ENCODE measurements at regions not wholly inside any gene's neighbourhood (a gene's known extent, or its start where the extent isn't known, plus 50 kb on each side); places are given as distances from the start of the nearest gene placed in this dataset.
"Not testable (repeated sequence)": the region's sequence is repeated elsewhere in the genome, so short reads cannot be mapped to it uniquely, and the experiment has no call there.

GRCh38 chrX:120729506-120730255, 99.8 kb upstream of the C1GALT1C1 start:
- H3K9me3 ChIP-seq; CTCF ChIA-PET; ATAC-seq (replicated peaks in 1 of 4); H3K36me3 Mint-ChIP-seq; H3K27ac ChIP-seq (ENCODE audit: low read length); H3K27ac Mint-ChIP-seq; H3K27me3 ChIP-seq (replicated peaks in 1 of 2; ENCODE audit: control insufficient read depth in 2 of 2, extremely low read depth in 1 of 2, insufficient read depth in 2 of 2, low read length in 1 of 2); H3K9me3 Mint-ChIP-seq; DNase-seq; H3K4me1 Mint-ChIP-seq; POLR2A ChIA-PET; H3K36me3 ChIP-seq (ENCODE audit: control insufficient read depth in 2 of 2, extremely low read depth in 1 of 2, insufficient read depth in 1 of 2, low read length in 1 of 2); H3K4me3 ChIP-seq (ENCODE audit: control insufficient read depth in 1 of 2, extremely low read depth in 1 of 2, low read length in 1 of 2); H3K4me1 ChIP-seq (ENCODE audit: control insufficient read depth in 1 of 2, extremely low read depth in 1 of 2, insufficient read depth in 2 of 2, low read length in 2 of 2); H3K4me3 Mint-ChIP-seq; H3K27me3 Mint-ChIP-seq: not testable (repeated sequence)
- WGBS (ENCODE audit: insufficient coverage) = no CpG with 5 or more reads among the region's 7 CpGs

GRCh38 chrX:120727911-120728310, 98.1 kb upstream of the C1GALT1C1 start:
- no peaks in the 10 kb centered on the region for H3K4me1 ChIP-seq (ENCODE audit: control insufficient read depth in 1 of 2, extremely low read depth in 1 of 2, insufficient read depth in 2 of 2, low read length in 2 of 2)
- Mint-ChIP-seq H3K36me3 (no peaks in the 10 kb centered on the region), H3K9me3 (peaks cover 0 to 4% (median 0%) of the 10 kb centered on the region in 3 donors), H3K4me1 (peaks cover 0 to 5% (median 0%) of the 10 kb centered on the region in 3 donors), H3K27ac (no peak overlapping the region), H3K27me3 (peaks cover 0 to 5% of the 10 kb centered on the region in 2 donors), H3K4me3 (no peak overlapping the region)
- ChIA-PET POLR2A (no interaction called here), CTCF (no interaction called here)
- ATAC-seq (replicated peaks in 1 of 4) (no peak), DNase-seq (no peak)
- H3K36me3 ChIP-seq (ENCODE audit: control insufficient read depth in 2 of 2, extremely low read depth in 1 of 2, insufficient read depth in 1 of 2, low read length in 1 of 2) = no peaks in the 10 kb centered on the region
- H3K9me3 ChIP-seq = no peaks in the 10 kb centered on the region
- H3K27me3 ChIP-seq (replicated peaks in 1 of 2; ENCODE audit: control insufficient read depth in 2 of 2, extremely low read depth in 1 of 2, insufficient read depth in 2 of 2, low read length in 1 of 2) = no peaks in the 10 kb centered on the region
- no peak overlapping the region for H3K4me3 ChIP-seq (ENCODE audit: control insufficient read depth in 1 of 2, extremely low read depth in 1 of 2, low read length in 1 of 2)
- H3K27ac ChIP-seq (ENCODE audit: low read length) = no peak overlapping the region

GRCh38 chrX:120727452-120727851, 97.6 kb upstream of the C1GALT1C1 start:
- ChIA-PET CTCF (no interaction called here), POLR2A (no interaction called here)
- ATAC-seq (replicated peaks in 1 of 4) = no peak
- Histone ChIP-seq H3K27ac (ENCODE audit: low read length) (no peak overlapping the region), H3K4me3 (ENCODE audit: control insufficient read depth in 1 of 2, extremely low read depth in 1 of 2, low read length in 1 of 2) (no peak overlapping the region), H3K36me3 (ENCODE audit: control insufficient read depth in 2 of 2, extremely low read depth in 1 of 2, insufficient read depth in 1 of 2, low read length in 1 of 2) (no peaks in the 10 kb centered on the region), H3K27me3 (replicated peaks in 1 of 2; ENCODE audit: control insufficient read depth in 2 of 2, extremely low read depth in 1 of 2, insufficient read depth in 2 of 2, low read length in 1 of 2) (no peaks in the 10 kb centered on the region), H3K4me1 (ENCODE audit: control insufficient read depth in 1 of 2, extremely low read depth in 1 of 2, insufficient read depth in 2 of 2, low read length in 2 of 2) (no peaks in the 10 kb centered on the region), H3K9me3 (no peaks in the 10 kb centered on the region)
- peaks cover 0 to 5% (median 0%) of the 10 kb centered on the region in 3 donors for H3K4me1 Mint-ChIP-seq
- no CpG with 5 or more reads among the region's 2 CpGs for WGBS (ENCODE audit: insufficient coverage)
- no peak overlapping the region for H3K27ac Mint-ChIP-seq
- no peak for DNase-seq
- peaks cover 0 to 5% of the 10 kb centered on the region in 2 donors for H3K27me3 Mint-ChIP-seq
- H3K36me3 Mint-ChIP-seq = no peaks in the 10 kb centered on the region
- H3K9me3 Mint-ChIP-seq = peaks cover 0 to 2% (median 0%) of the 10 kb centered on the region in 3 donors
- H3K4me3 Mint-ChIP-seq = no peak overlapping the region

GRCh38 chrX:120726294-120726693, 96.4 kb upstream of the C1GALT1C1 start:
- Histone ChIP-seq H3K9me3 (no peaks in the 10 kb centered on the region), H3K27ac (ENCODE audit: low read length) (no peak overlapping the region), H3K36me3 (ENCODE audit: control insufficient read depth in 2 of 2, extremely low read depth in 1 of 2, insufficient read depth in 1 of 2, low read length in 1 of 2) (no peaks in the 10 kb centered on the region), H3K27me3 (replicated peaks in 1 of 2; ENCODE audit: control insufficient read depth in 2 of 2, extremely low read depth in 1 of 2, insufficient read depth in 2 of 2, low read length in 1 of 2) (no peaks in the 10 kb centered on the region), H3K4me1 (ENCODE audit: control insufficient read depth in 1 of 2, extremely low read depth in 1 of 2, insufficient read depth in 2 of 2, low read length in 2 of 2) (no peaks in the 10 kb centered on the region), H3K4me3 (ENCODE audit: control insufficient read depth in 1 of 2, extremely low read depth in 1 of 2, low read length in 1 of 2) (no peak overlapping the region)
- H3K4me1 Mint-ChIP-seq = peaks cover 0 to 5% (median 0%) of the 10 kb centered on the region in 3 donors
- H3K4me3 Mint-ChIP-seq = no peak overlapping the region
- ATAC-seq (replicated peaks in 1 of 4) (no peak), DNase-seq (no peak)
- H3K27me3 Mint-ChIP-seq = peaks cover 0 to 8% of the 10 kb centered on the region in 2 donors
- CTCF ChIA-PET = no interaction called here
- no peaks in the 10 kb centered on the region for H3K36me3 Mint-ChIP-seq
- WGBS (ENCODE audit: insufficient coverage) = no CpG with 5 or more reads among the region's 2 CpGs
- H3K9me3 Mint-ChIP-seq = peaks cover 0 to 3% (median 0%) of the 10 kb centered on the region in 3 donors
- H3K27ac Mint-ChIP-seq = no peak overlapping the region
- POLR2A ChIA-PET = no interaction called here

GRCh38 chrX:120725874-120726273, 96.0 kb upstream of the C1GALT1C1 start:
- no peak overlapping the region for H3K27ac ChIP-seq (ENCODE audit: low read length)
- no peaks in the 10 kb centered on the region for H3K27me3 ChIP-seq (replicated peaks in 1 of 2; ENCODE audit: control insufficient read depth in 2 of 2, extremely low read depth in 1 of 2, insufficient read depth in 2 of 2, low read length in 1 of 2)
- Mint-ChIP-seq H3K4me1 (peaks cover 0 to 5% (median 0%) of the 10 kb centered on the region in 3 donors), H3K4me3 (no peak overlapping the region), H3K27ac (no peak overlapping the region), H3K27me3 (peaks cover 0 to 8% of the 10 kb centered on the region in 2 donors), H3K36me3 (no peaks in the 10 kb centered on the region), H3K9me3 (peaks cover 0 to 5% (median 0%) of the 10 kb centered on the region in 3 donors)
- H3K4me3 ChIP-seq (ENCODE audit: control insufficient read depth in 1 of 2, extremely low read depth in 1 of 2, low read length in 1 of 2) = no peak overlapping the region
- no peaks in the 10 kb centered on the region for H3K9me3 ChIP-seq
- ChIA-PET CTCF (no interaction called here), POLR2A (no interaction called here)
- no peaks in the 10 kb centered on the region for H3K36me3 ChIP-seq (ENCODE audit: control insufficient read depth in 2 of 2, extremely low read depth in 1 of 2, insufficient read depth in 1 of 2, low read length in 1 of 2)
- ATAC-seq (replicated peaks in 1 of 4) (no peak), DNase-seq (no peak)
- 75% methylated on average over 1 of the region's 1 CpG for WGBS (ENCODE audit: insufficient coverage)
- H3K4me1 ChIP-seq (ENCODE audit: control insufficient read depth in 1 of 2, extremely low read depth in 1 of 2, insufficient read depth in 2 of 2, low read length in 2 of 2) = no peaks in the 10 kb centered on the region

GRCh38 chrX:120719622-120720021, 89.8 kb upstream of the C1GALT1C1 start:
- Mint-ChIP-seq H3K4me3 (no peak overlapping the region), H3K4me1 (no peaks in the 10 kb centered on the region), H3K36me3 (no peaks in the 10 kb centered on the region), H3K27me3 (peaks cover 0 to 10% of the 10 kb centered on the region in 2 donors), H3K9me3 (peaks cover 0 to 5% (median 0%) of the 10 kb centered on the region in 3 donors), H3K27ac (no peak overlapping the region)
- Histone ChIP-seq H3K4me1 (ENCODE audit: control insufficient read depth in 1 of 2, extremely low read depth in 1 of 2, insufficient read depth in 2 of 2, low read length in 2 of 2) (no peaks in the 10 kb centered on the region), H3K27ac (ENCODE audit: low read length) (no peak overlapping the region), H3K36me3 (ENCODE audit: control insufficient read depth in 2 of 2, extremely low read depth in 1 of 2, insufficient read depth in 1 of 2, low read length in 1 of 2) (no peaks in the 10 kb centered on the region), H3K9me3 (no peaks in the 10 kb centered on the region), H3K4me3 (ENCODE audit: control insufficient read depth in 1 of 2, extremely low read depth in 1 of 2, low read length in 1 of 2) (no peak overlapping the region), H3K27me3 (replicated peaks in 1 of 2; ENCODE audit: control insufficient read depth in 2 of 2, extremely low read depth in 1 of 2, insufficient read depth in 2 of 2, low read length in 1 of 2) (no peaks in the 10 kb centered on the region)
- ChIA-PET POLR2A (interaction anchor here in 1 of 2 donors (0.6 kb wide), 1 partner anchor 508 kb away, joined by 3 read pairs; no protein-coding TSS in a partner anchor), CTCF (no interaction called here)
- no peak for DNase-seq
- 67% methylated on average over 1 of the region's 2 CpGs for WGBS (ENCODE audit: insufficient coverage)
- no peak for ATAC-seq (replicated peaks in 1 of 4)

All from T-cell (primary cell).